Epidermal melanocyte (primary cell): ENCODE measurements at regions not wholly inside any gene's neighbourhood (a gene's known extent, or its start where the extent isn't known, plus 50 kb on each side); places are given as distances from the start of the nearest gene placed in this dataset.
"Not testable (repeated sequence)": the region's sequence is repeated elsewhere in the genome, so short reads cannot be mapped to it uniquely, and the experiment has no call there.

Source experiments
- DNase-seq: peaks from one replicate; pipeline ENCODE4 v3.0.0; 2011; ENCODE audit warnings: low spot score; ENCODE audit not compliant: insufficient read length

- no peak for DNase-seq
Observed at GRCh38 chr10:65565246-65565645, 1360.6 kb upstream of the LRRTM3 start.

- DNase-seq, result no peak
Observed at GRCh38 chr10:65566906-65567305, 1358.9 kb upstream of the LRRTM3 start.

GRCh38 chr10:65570143-65571010 lies 1355.5 kb upstream of the LRRTM3 start:
- no peak for DNase-seq

GRCh38 chr10:65571011-65571570 lies 1354.7 kb upstream of the LRRTM3 start:
- DNase-seq, result no peak

GRCh38 chr10:65581426-65582026 lies 1344.3 kb upstream of the LRRTM3 start:
- DNase-seq, result no peak

GRCh38 chr10:65602182-65602865 lies 1323.5 kb upstream of the LRRTM3 start:
- DNase-seq, result no peak

- DNase-seq, result no peak
Observed at GRCh38 chr10:65611592-65611991, 1314.2 kb upstream of the LRRTM3 start.

GRCh38 chr10:65614956-65615565 lies 1310.8 kb upstream of the LRRTM3 start:
- no peak for DNase-seq

GRCh38 chr10:65618126-65618525 lies 1307.7 kb upstream of the LRRTM3 start:
- no peak for DNase-seq

- no peak for DNase-seq
Observed at GRCh38 chr10:65620404-65621048, 1305.3 kb upstream of the LRRTM3 start.

- DNase-seq, result no peak
Observed at GRCh38 chr10:65622608-65623007, 1303.2 kb upstream of the LRRTM3 start.

- DNase-seq, result no peak
Observed at GRCh38 chr10:65628493-65629139, 1297.2 kb upstream of the LRRTM3 start.

GRCh38 chr10:65660006-65660405 lies 1265.8 kb upstream of the LRRTM3 start:
- DNase-seq, result peak; percentile 33

GRCh38 chr10:65670087-65670486 lies 1255.7 kb upstream of the LRRTM3 start:
- no peak for DNase-seq

- DNase-seq, result not testable (repeated sequence)
Observed at GRCh38 chr10:65670596-65670995, 1255.2 kb upstream of the LRRTM3 start.

GRCh38 chr10:65675236-65675635 lies 1250.6 kb upstream of the LRRTM3 start:
- no peak for DNase-seq

- DNase-seq, result no peak
Observed at GRCh38 chr10:65684896-65685295, 1240.9 kb upstream of the LRRTM3 start.

GRCh38 chr10:65701168-65701776 lies 1224.6 kb upstream of the LRRTM3 start:
- no peak for DNase-seq

- no peak for DNase-seq
Observed at GRCh38 chr10:65708057-65708456, 1217.8 kb upstream of the LRRTM3 start.

- no peak for DNase-seq
Observed at GRCh38 chr10:65710306-65710705, 1215.5 kb upstream of the LRRTM3 start.
